T-helper 2 cell treated with Interferon-gamma antibody and Interleukin-4, amounts not matched to agents 100 ng/mL and 5 ng/mL, for 36 hours (primary cell): ENCODE measurements at regions not wholly inside any gene's neighbourhood (a gene's known extent, or its start where the extent isn't known, plus 50 kb on each side); places are given as distances from the start of the nearest gene placed in this dataset.

Source experiments
- intact Hi-C: fragments of 100-400 bp; cut with micrococcal nuclease; formaldehyde crosslinking; loops from one replicate; pipeline ENCODE4 v1.15.1; 2023

GRCh38 chr22:47793304-47794101 is 1031.1 kb downstream of the TBC1D22A start:
- intact Hi-C loops: no loop called here

- intact Hi-C loops: no loop called here
Measured at GRCh38 chr22:47789171-47789570, 1026.7 kb downstream of the TBC1D22A start.

GRCh38 chr22:47788461-47788860 is 1026.0 kb downstream of the TBC1D22A start:
- intact Hi-C loops: no loop called here

- intact Hi-C loops: no loop called here
Measured at GRCh38 chr22:47787501-47788227, 1025.2 kb downstream of the TBC1D22A start.

GRCh38 chr22:47786650-47787290 is 1024.3 kb downstream of the TBC1D22A start:
- intact Hi-C loops: no loop called here

GRCh38 chr22:47784991-47785390 is 1022.5 kb downstream of the TBC1D22A start:
- intact Hi-C loops: no loop called here

- intact Hi-C loops: no loop called here
Measured at GRCh38 chr22:47784367-47784983, 1022.0 kb downstream of the TBC1D22A start.

GRCh38 chr22:47783433-47784366 is 1021.2 kb downstream of the TBC1D22A start:
- intact Hi-C loops: no loop called here

- intact Hi-C loops: no loop called here
Measured at GRCh38 chr22:47782328-47783075, 1020.1 kb downstream of the TBC1D22A start.

- intact Hi-C loops: no loop called here
Measured at GRCh38 chr22:47781427-47782111, 1019.1 kb downstream of the TBC1D22A start.

GRCh38 chr22:47781024-47781423 is 1018.6 kb downstream of the TBC1D22A start:
- intact Hi-C loops: no loop called here

GRCh38 chr22:47780281-47780875 is 1017.9 kb downstream of the TBC1D22A start:
- intact Hi-C loops: no loop called here

- intact Hi-C loops: no loop called here
Measured at GRCh38 chr22:47779474-47779873, 1017.0 kb downstream of the TBC1D22A start.

GRCh38 chr22:47778160-47778658 is 1015.8 kb downstream of the TBC1D22A start:
- intact Hi-C loops: no loop called here

- intact Hi-C loops: no loop called here
Measured at GRCh38 chr22:47777426-47777825, 1015.0 kb downstream of the TBC1D22A start.

GRCh38 chr22:47776329-47776728 is 1013.9 kb downstream of the TBC1D22A start:
- intact Hi-C loops: no loop called here

- intact Hi-C loops: no loop called here
Measured at GRCh38 chr22:47775686-47776085, 1013.2 kb downstream of the TBC1D22A start.

- intact Hi-C loops: no loop called here
Measured at GRCh38 chr22:47775191-47775590, 1012.7 kb downstream of the TBC1D22A start.

- intact Hi-C loops: no loop called here
Measured at GRCh38 chr22:47773635-47774034, 1011.2 kb downstream of the TBC1D22A start.
